ENCODE measurements at regions not wholly inside any gene's neighbourhood (a gene's known extent, or its start where the extent isn't known, plus 50 kb on each side); places are given as distances from the start of the nearest gene placed in this dataset.

DNA sequence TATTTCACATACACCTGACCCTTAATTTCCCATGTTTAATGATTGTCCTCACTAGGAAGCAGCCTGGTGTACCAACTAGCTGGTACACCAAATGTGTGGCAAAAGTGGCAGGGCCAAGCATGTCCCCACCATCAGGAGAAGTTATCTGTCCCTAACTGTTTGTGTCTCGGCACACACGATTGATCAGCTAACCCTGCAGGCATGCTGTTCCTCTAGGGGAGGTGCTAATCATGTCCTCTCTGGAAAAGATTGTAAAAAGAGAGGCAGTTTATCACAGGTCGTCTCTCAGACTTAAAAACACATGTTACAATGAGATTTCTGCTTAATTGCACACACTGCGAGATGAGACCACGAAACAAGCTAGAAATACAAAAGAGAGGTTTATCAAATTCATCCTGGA is 342.7 kb downstream of the DIRAS2 start:
- intact Hi-C loops (cut with DNase I): no loop called here
- DNase-seq (ENCODE audit: missing footprints) (no peak), ATAC-seq (no peak)

DNA sequence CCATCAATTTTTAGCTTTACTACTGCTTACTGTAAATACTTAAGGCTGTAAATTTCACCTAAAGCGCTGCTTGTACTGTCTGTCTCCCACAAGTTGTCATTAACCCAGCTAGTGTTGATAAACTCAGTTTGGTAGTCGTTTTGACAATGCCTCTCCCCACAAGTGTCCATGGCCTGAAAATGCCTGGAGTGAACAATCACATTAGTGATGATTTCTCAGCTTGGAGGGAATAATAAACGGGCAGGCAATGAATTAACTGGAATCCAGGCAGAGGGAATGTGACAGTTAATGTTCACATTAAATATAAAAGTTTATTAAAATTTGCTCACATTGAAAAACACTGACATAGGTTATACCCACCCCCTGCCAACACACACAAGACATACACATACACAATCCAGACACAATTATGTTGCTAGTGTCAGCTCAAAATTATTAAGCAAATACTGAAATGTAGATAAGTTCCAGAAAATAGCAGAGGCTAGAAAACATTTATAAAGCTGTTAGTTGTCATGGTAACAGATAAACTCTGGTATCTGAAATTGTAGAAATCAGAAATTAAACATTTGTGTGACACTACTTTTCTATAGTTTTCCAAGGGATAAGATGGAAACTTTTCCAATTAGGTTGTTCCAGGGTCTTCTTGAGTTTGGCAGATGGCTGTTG is 341.9 kb downstream of the DIRAS2 start:
- intact Hi-C loops (cut with DNase I): no loop called here
- ATAC-seq: no peak

DNA sequence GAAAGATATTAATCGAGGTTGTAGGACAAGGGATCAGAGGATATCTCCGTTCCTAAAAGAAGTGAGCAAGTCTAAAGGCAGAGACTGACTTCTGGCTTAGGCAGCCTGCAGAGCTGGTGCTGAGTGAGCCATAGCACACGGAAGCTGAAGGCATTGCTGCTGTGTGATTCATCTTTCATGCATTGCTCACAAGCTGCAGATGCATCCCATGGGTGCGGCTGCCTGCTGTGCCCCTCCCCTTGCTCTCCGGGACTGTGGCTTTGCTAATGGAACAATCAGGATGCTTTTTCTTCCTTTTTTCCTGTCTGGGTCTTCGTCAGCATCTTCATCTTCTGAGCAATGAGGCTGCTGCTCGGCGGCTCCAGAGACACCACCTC is 341.4 kb downstream of the DIRAS2 start:
- no peak for ATAC-seq
- intact Hi-C loops (cut with DNase I): no loop called here
- DNase-seq (ENCODE audit: missing footprints): peak; percentile 55

More for the DNA sequence above, 341.9 kb downstream of the DIRAS2 start:
- DNase-seq (ENCODE audit: missing footprints): no peak

DNA sequence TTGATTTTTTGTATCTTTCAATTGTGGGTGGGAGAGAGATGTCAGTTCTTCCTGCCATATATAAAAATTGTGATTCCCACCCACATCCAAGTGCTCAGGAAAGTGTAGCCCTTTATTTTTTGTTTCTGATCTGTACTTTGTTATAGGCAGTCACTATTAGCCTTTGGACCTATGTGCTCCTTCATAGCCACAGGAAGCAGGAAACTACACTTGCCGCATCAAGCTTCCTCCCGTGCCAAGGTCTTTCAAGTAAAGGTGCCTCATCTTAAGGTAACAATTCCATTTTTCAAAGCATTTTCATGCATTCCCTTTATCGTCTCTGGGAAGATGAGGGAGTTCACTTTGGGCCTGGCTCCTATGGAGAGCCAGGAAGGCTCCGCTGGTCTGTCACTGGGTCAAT is 339.0 kb downstream of the DIRAS2 start:
- intact Hi-C loops (cut with DNase I): no loop called here

GRCh38 chr9:90306158-90306557 is 336.5 kb downstream of the DIRAS2 start:
- no peak for ATAC-seq
- no peak for DNase-seq (ENCODE audit: missing footprints)
- intact Hi-C loops (cut with DNase I): no loop called here

More for the DNA sequence above, 339.0 kb downstream of the DIRAS2 start:
- DNase-seq (ENCODE audit: missing footprints) (no peak), ATAC-seq (no peak)

DNA sequence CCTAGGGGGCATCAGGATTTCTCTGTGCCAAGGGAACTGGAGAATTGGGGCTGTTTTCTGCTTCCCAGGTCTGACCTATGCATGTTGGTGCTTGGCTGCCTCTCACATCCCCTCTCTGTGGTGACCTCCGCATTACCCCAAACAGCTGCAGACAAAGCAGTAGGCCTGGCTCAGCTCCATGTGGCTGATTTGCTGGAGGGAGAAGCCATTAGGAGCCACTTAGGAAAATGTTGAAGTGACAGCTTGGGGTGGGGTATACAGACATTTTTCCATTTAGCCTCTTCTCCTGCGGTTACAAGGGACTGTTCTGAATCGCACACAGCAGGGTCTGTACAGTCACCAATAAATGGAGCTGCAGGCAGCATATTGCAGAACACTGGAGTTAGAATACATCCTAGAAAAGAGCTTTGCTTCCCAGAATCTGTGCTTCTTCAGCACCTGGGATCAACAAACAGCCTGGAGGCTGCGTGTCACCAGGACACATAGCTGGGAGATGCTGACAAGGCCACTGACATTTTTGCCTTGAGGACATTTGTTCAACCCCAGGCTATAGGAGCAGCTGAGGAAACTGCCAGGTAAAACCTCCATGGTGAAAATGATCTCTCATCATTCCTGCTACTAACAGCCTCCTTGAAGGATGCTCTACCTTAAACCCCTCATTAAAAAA is 335.3 kb downstream of the DIRAS2 start:
- intact Hi-C loops (cut with DNase I): no loop called here
- DNase-seq (ENCODE audit: missing footprints) (no peak), ATAC-seq (no peak)

GRCh38 chr9:90307891-90308290 is 334.7 kb downstream of the DIRAS2 start:
- intact Hi-C loops (cut with DNase I): no loop called here
- no peak for DNase-seq (ENCODE audit: missing footprints)
- no peak for ATAC-seq

DNA sequence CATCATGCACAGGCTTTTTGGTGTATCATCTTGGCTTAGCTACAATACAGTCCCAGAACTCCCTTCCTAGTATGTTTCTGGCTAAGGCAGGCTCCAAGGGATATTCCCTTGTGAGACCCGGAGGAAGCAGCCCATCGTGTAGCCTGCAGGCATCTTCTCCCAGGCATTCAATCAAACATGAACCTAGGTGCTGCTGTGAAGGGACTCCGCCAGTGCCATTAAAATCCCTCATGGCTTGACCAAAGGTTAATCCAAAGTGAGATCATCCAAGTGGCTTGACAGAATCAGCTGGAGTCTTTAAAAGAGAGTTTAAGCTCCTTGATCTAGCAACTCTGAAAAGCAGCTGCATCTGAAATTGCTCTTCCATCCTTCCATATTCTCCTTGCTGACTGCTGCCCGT is 333.9 kb downstream of the DIRAS2 start:
- DNase-seq (ENCODE audit: missing footprints): no peak
- intact Hi-C loops (cut with DNase I): no loop called here
- no peak for ATAC-seq

DNA sequence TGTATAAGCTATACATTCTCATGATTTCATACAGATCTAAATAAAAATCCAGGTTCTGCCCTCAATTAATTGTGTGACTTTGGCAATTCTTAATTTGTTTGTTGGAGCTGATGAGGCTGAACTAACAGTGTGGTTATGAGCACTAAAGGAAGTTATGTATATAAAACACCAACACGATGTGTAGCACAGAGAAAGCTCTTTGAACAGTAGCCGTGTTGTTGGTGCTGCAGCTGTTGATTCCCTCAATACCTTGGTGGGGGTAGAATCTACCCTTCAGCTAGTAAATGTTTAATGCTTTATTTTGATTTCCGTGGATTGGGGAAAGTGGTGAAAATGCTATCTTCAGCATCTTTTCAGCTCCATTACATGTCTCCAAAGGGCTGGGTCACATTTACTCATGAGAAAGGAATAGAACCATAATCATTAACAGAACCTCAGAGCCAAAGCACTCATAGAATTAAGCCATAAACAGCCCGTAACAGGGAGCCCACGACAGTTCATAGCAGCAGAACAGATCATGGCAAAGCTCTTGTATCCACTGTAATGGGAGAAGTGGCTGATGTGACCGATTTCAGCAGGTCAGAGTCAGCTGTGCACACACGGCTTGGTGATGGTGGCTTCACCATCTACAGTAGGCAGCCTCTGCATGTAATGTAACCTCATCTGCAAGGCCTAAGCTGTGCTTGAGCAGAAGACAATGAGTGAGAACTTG is 332.7 kb downstream of the DIRAS2 start:
- ATAC-seq (no peak), DNase-seq (ENCODE audit: missing footprints) (no peak)
- intact Hi-C loops (cut with DNase I): no loop called here

- no peak for DNase-seq (ENCODE audit: missing footprints)
- no peak for ATAC-seq
- intact Hi-C loops (cut with DNase I): no loop called here
These were observed 332.1 kb downstream of the DIRAS2 start for GRCh38 chr9:90310521-90310876.

DNA sequence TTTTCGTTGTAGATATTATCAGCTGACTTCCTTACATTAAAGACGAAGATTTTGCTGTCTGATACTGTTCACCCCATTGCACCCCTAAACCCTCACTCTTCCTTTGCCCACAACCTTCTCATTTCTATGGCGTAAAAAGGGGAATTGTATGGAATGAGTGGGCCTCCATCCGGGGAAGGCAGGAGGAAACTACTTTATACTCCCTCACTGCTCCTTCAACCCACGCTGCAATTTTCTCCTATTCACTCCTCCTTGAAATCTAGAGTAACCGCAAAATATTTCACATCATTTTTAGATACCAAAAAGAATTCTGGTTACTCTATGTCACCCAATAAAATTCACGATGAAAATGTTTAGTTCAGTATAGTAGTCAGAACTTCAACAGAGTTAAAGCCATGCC is 330.8 kb downstream of the DIRAS2 start:
- ATAC-seq (no peak), DNase-seq (ENCODE audit: missing footprints) (no peak)
- intact Hi-C loops (cut with DNase I): no loop called here

- DNase-seq (ENCODE audit: missing footprints) (no peak), ATAC-seq (no peak)
- intact Hi-C loops (cut with DNase I): no loop called here
These were observed 320.3 kb downstream of the DIRAS2 start for GRCh38 chr9:90322296-90322695.

DNA sequence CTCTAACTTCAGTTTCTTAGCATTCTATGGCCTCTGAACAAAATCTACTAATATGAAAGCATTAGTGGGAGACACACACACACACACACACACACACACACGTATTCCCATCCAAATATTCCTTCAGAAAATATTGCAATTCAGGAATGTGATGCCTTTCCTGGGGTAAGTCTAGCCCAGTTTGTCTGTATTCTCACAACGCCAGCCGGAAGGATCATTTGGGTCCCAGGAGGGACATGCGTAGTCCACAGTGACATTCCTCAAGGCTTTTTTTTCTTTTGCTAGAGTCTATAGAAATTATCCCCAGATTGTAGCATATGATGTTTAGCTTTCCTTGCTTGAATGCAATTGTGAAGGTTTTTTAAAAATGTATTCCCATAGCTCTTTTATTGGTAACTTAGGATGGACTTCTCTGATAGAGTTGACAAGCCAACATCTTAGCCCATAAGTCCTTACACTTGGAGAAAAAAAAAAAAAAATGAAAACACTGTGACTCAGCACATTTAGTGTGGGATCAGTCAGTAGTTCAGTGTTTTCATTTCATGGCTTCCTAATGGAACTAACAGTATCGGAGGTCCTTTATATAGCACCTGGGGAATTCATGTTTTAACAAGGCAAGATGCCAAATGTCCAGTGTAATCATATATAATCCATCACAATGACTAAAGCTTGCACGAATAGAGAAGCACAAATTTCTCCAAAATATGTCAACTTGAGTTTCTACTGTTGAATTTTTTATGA is 316.5 kb downstream of the DIRAS2 start:
- no peak for ATAC-seq
- intact Hi-C loops (cut with DNase I): no loop called here
- DNase-seq (ENCODE audit: missing footprints): no peak

DNA sequence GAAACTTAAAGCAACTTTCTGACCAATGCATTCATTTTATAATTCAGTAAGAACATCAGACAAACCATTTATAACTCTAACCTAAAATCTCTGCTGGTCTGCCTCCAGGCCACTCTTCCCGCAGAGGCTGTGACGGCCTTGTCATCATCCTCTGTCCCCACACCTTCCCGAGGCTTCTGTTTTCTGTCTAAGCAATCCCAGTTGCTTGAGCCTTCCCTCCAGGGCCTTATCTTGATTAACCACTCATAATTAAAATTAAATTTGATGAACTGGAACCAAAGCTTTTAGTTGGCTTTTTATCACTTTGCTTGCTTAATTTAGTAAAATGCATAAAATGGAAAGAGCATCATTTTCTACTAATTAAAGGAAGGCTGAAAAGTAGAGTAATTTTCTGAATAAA is 312.4 kb downstream of the DIRAS2 start:
- intact Hi-C loops (cut with DNase I): no loop called here
- DNase-seq (ENCODE audit: missing footprints): no peak
- no peak for ATAC-seq

- ATAC-seq (no peak), DNase-seq (ENCODE audit: missing footprints) (no peak)
- intact Hi-C loops (cut with DNase I): no loop called here
These were observed 310.6 kb downstream of the DIRAS2 start for GRCh38 chr9:90331826-90332575.

GRCh38 chr9:90333226-90333625 is 309.4 kb downstream of the DIRAS2 start:
- DNase-seq (ENCODE audit: missing footprints) (no peak), ATAC-seq (no peak)
- intact Hi-C loops (cut with DNase I): no loop called here

DNA sequence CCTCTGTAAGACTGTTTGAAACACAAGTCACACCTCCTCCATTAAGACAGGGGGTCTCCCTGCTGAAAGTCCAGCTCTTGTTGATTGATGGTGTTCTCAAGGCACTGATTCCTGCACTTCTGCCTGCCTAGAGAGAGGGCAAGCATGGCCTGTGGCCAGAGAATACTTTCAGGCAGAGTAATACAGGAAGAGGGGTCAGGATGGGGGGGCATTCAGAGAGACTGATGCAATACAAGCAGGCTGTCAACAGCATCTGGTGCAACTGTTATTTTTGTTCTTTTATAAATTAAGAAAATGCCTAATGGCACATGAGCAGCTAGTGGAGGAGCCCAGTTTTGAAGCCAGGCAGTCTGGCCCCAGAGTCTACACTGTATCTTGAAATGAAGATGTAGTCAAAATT is 302.2 kb downstream of the DIRAS2 start:
- no peak for DNase-seq (ENCODE audit: missing footprints)
- ATAC-seq: no peak
- intact Hi-C loops (cut with DNase I): no loop called here

GRCh38 chr9:90342607-90343006 is 300.0 kb downstream of the DIRAS2 start:
- DNase-seq (ENCODE audit: missing footprints) (no peak), ATAC-seq (no peak)
- intact Hi-C loops (cut with DNase I): no loop called here

DNA sequence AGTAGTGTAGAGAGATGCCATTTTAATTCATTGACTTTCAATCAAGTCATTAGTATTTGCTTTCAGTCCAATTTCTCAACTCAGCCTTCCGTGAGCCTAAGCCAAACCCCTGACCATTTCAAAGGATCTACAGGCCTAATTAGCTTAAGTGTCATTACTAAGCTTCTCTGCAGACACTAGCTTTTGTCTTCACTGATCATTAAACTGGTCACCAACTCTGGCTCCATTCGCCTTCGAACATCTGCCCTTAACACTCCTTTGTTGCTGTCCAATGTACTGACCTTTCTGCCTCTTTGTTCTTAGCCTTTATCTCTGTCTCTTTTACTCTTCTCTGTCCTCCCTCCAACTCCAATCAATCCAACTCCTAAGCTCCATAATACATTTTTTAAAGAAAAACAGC is 299.3 kb downstream of the DIRAS2 start:
- intact Hi-C loops (cut with DNase I): no loop called here
- no peak for ATAC-seq
- no peak for DNase-seq (ENCODE audit: missing footprints)
